ENCODE measurements at regions not wholly inside any gene's neighbourhood (a gene's known extent, or its start where the extent isn't known, plus 50 kb on each side); places are given as distances from the start of the nearest gene placed in this dataset.

DNA sequence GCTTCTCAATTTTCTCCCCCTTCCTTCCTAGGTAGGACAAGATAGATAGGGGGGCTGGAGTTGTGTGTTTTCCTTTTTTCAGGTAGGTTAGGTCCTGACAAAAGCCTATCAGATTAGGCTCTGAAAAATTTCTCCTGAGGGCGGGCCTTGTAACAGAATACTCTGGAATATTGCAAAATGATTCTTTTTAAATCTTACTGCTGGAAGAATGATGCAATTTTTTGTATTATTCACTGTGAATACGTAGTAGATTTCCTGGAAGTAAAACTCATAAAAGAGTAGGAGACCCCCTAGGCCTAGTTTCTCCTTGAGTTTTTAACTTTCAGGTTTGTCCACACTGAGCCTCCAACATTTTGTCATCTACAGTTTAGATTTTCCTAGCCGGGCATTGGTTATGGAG is 1701.8 kb downstream of the EFNA5 start:
- TF ChIP-seq, protein P1, sequence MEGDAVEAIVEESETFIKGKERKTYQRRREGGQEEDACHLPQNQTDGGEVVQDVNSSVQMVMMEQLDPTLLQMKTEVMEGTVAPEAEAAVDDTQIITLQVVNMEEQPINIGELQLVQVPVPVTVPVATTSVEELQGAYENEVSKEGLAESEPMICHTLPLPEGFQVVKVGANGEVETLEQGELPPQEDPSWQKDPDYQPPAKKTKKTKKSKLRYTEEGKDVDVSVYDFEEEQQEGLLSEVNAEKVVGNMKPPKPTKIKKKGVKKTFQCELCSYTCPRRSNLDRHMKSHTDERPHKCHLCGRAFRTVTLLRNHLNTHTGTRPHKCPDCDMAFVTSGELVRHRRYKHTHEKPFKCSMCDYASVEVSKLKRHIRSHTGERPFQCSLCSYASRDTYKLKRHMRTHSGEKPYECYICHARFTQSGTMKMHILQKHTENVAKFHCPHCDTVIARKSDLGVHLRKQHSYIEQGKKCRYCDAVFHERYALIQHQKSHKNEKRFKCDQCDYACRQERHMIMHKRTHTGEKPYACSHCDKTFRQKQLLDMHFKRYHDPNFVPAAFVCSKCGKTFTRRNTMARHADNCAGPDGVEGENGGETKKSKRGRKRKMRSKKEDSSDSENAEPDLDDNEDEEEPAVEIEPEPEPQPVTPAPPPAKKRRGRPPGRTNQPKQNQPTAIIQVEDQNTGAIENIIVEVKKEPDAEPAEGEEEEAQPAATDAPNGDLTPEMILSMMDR (IDR thresholded peaks at IDR 0.05; ENCODE audit: control extremely low read depth, extremely low read depth) = no peak
- H3K27ac ChIP-seq (ENCODE audit: low read depth in 1 of 2, low read length in 1 of 2) = no peak overlapping the region
- ATAC-seq (ENCODE audit: insufficient read depth, low FRiP score) (no peak), DNase-seq (no peak)
- H3K9me3 ChIP-seq (ENCODE audit: control insufficient read depth in 4 of 4, insufficient read depth in 3 of 4, low read length in 3 of 4) = no peaks in the 10 kb centered on the region
- H3K9ac ChIP-seq (ENCODE audit: insufficient read depth in 1 of 2, low read length in 2 of 2) = no peak overlapping the region
- no peaks in the 10 kb centered on the region for H3K36me3 ChIP-seq (ENCODE audit: control insufficient read depth in 4 of 4, insufficient read depth in 4 of 4, low read length in 4 of 4)
- no peak overlapping the region for H3K4me3 ChIP-seq
- no peaks in the 10 kb centered on the region for H3K27me3 ChIP-seq (ENCODE audit: control insufficient read depth in 3 of 3, insufficient read depth in 3 of 3, low read length in 2 of 3)
- no peaks in the 10 kb centered on the region for H3K4me1 ChIP-seq (ENCODE audit: control insufficient read depth in 5 of 5, insufficient read depth in 5 of 5, low read length in 5 of 5)
- 81 to 83% methylated on average over 3 of the region's 3 CpGs for WGBS, 2 donors

DNA sequence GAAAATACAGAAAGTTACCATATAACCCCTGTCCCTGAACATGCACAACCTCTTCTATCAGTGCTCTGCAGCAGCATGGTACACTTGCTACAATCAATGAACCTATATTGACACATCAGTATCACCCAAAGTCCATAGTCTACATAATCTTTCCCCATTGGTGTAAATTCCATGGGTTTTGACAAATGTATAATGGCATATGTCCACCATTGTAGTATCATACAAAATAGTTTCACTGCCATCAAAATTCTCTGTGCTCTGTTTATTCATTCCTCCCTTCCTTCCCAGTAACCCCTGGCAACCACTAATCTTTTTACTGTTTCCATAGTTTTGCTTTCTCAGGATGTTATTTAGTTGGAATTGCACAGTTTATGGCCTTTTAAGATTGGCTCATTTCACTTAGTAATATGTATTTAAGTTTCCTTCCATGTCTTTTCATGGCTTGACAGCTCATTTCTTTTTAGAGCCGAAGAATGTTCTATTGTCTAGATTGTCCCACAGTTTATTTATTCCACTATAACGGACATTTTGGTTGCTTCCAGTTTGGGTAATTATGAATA is 1707.0 kb downstream of the EFNA5 start:
- no peak overlapping the region for H3K27ac ChIP-seq (ENCODE audit: low read depth in 1 of 2, low read length in 1 of 2)
- WGBS, 2 donors = 74 to 80% methylated on average over 2 of the region's 2 CpGs

DNA sequence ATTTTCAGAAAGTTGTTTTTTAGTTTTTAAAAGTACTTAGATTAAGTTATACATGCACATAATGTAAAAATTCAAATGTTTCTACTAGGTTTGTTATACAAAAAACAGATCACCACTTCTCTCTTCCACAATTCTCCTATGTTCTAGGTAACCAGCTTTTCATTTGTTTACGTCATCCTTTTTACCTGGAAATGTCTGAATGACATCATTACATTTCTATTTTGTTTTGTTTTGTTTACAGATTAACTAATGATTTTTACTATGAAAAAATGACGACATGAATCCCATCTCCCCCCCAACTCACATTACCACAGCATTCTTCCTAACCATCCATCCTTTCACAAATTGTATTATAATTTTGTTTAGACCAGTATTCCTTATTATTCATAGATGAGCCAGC is 1709.2 kb downstream of the EFNA5 start:
- DNase-seq = no peak
- no peak for ATAC-seq (ENCODE audit: insufficient read depth, low FRiP score)
- Histone ChIP-seq H3K9ac (ENCODE audit: insufficient read depth in 1 of 2, low read length in 2 of 2) (no peak overlapping the region), H3K36me3 (ENCODE audit: control insufficient read depth in 4 of 4, insufficient read depth in 4 of 4, low read length in 4 of 4) (no peaks in the 10 kb centered on the region), H3K4me1 (ENCODE audit: control insufficient read depth in 5 of 5, insufficient read depth in 5 of 5, low read length in 5 of 5) (no peaks in the 10 kb centered on the region), H3K9me3 (ENCODE audit: control insufficient read depth in 4 of 4, insufficient read depth in 3 of 4, low read length in 3 of 4) (no peaks in the 10 kb centered on the region), H3K4me3 (no peak overlapping the region), H3K27me3 (ENCODE audit: control insufficient read depth in 3 of 3, insufficient read depth in 3 of 3, low read length in 2 of 3) (no peaks in the 10 kb centered on the region), H3K27ac (ENCODE audit: low read depth in 1 of 2, low read length in 1 of 2) (no peak overlapping the region)
- TF ChIP-seq, protein P1 (IDR thresholded peaks at IDR 0.05; ENCODE audit: control extremely low read depth, extremely low read depth) = no peak
- WGBS, 2 donors = 79 to 85% methylated on average over 2 of the region's 2 CpGs

More for the DNA sequence above, 1707.0 kb downstream of the EFNA5 start:
- Histone ChIP-seq H3K4me1 (ENCODE audit: control insufficient read depth in 5 of 5, insufficient read depth in 5 of 5, low read length in 5 of 5) (no peaks in the 10 kb centered on the region), H3K36me3 (ENCODE audit: control insufficient read depth in 4 of 4, insufficient read depth in 4 of 4, low read length in 4 of 4) (no peaks in the 10 kb centered on the region), H3K4me3 (no peak overlapping the region), H3K27me3 (ENCODE audit: control insufficient read depth in 3 of 3, insufficient read depth in 3 of 3, low read length in 2 of 3) (no peaks in the 10 kb centered on the region), H3K9ac (ENCODE audit: insufficient read depth in 1 of 2, low read length in 2 of 2) (no peak overlapping the region), H3K9me3 (ENCODE audit: control insufficient read depth in 4 of 4, insufficient read depth in 3 of 4, low read length in 3 of 4) (no peaks in the 10 kb centered on the region)
- ATAC-seq (ENCODE audit: insufficient read depth, low FRiP score) (no peak), DNase-seq (peak in 2 of 3 donors; percentile 9 to 35)
- TF ChIP-seq, protein P1 (IDR thresholded peaks at IDR 0.05; ENCODE audit: control extremely low read depth, extremely low read depth) = no peak
